ENCODE measurements at regions not wholly inside any gene's neighbourhood (a gene's known extent, or its start where the extent isn't known, plus 50 kb on each side); places are given as distances from the start of the nearest gene placed in this dataset.

DNA sequence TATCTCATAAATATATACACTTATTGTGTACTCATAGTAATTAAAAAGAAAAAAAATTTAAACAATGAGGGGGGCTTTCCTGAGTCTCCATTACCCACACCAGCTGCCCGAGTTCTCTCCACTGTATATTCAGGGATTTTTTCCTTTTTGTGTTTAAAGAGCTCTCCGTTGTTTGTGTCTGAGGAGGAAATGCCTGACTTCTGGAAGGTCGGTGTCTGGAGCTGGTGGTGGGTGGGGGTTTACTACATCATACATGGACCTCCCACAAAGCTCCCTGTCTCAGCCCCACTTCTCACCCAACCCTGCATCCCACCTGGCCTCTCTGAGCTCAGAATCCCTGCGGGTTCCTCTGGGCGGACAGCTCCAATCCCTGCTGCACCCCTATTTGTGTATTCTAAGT is 64.1 kb upstream of the ETV3 start:
- no peak for TF ChIP-seq POLR2AphosphoS5 (IDR thresholded peaks at IDR 0.05; ENCODE audit: low read depth, low read length)
- no peak for TF ChIP-seq POLR2A (IDR thresholded peaks at IDR 0.05; ENCODE audit: low read depth, low read length)

All from GM12892 (cell line).